Hepatocyte (in vitro differentiated cells): ENCODE measurements at regions not wholly inside any gene's neighbourhood (a gene's known extent, or its start where the extent isn't known, plus 50 kb on each side); places are given as distances from the start of the nearest gene placed in this dataset.

Experiments used
- CTCF ChIP-seq: fragments of 200-600 bp; sonication (generic); IDR thresholded peaks from 2 replicates; pipeline ENCODE4 v1.5.1; 2016; ENCODE audit warnings: antibody characterized with exemption, mild to moderate bottlenecking; ENCODE audit not compliant: poor library complexity
- EZH2 ChIP-seq: fragments of 200-600 bp; sonication (generic); IDR thresholded peaks from 2 replicates; pipeline ENCODE4 v1.6.1; 2016; ENCODE audit warnings: antibody characterized with exemption, mild to moderate bottlenecking, borderline replicate concordance

GRCh38 chr9:31185831-31186230, 1198.6 kb upstream of the ACO1 start:
- no peak for TF ChIP-seq EZH2
- no peak for TF ChIP-seq CTCF
